ENCODE measurements at regions not wholly inside any gene's neighbourhood (a gene's known extent, or its start where the extent isn't known, plus 50 kb on each side); places are given as distances from the start of the nearest gene placed in this dataset.

- no peak for TF ChIP-seq POLR2A (IDR thresholded peaks at IDR 0.05; ENCODE audit: low read depth, low read length)
- no peak for TF ChIP-seq POLR2AphosphoS5 (IDR thresholded peaks at IDR 0.05; ENCODE audit: low read depth, low read length)
Observed at GRCh38 chr13:33940256-33940655, 122.3 kb downstream of the RFC3 start.
